ENCODE measurements at regions not wholly inside any gene's neighbourhood (a gene's known extent, or its start where the extent isn't known, plus 50 kb on each side); places are given as distances from the start of the nearest gene placed in this dataset.
"Not testable (repeated sequence)": the region's sequence is repeated elsewhere in the genome, so short reads cannot be mapped to it uniquely, and the experiment has no call there.

GRCh38 chr1:199512037-199512710 lies 515.3 kb upstream of the NR5A2 start:
- DNase-seq (ENCODE audit: low spot score in 2 of 2): no peak
- H3K4me3 Mint-ChIP-seq: no peak overlapping the region
- H3K9me3 Mint-ChIP-seq: no peaks in the 10 kb centered on the region
- H3K4me1 Mint-ChIP-seq: no peaks in the 10 kb centered on the region
- ATAC-seq: no peak
- H3K27ac Mint-ChIP-seq: no peak overlapping the region
- no peaks in the 10 kb centered on the region for H3K36me3 Mint-ChIP-seq

- H3K4me1 Mint-ChIP-seq: no peaks in the 10 kb centered on the region
- no peaks in the 10 kb centered on the region for H3K9me3 Mint-ChIP-seq
- H3K27ac Mint-ChIP-seq: no peak overlapping the region
- no peaks in the 10 kb centered on the region for H3K36me3 Mint-ChIP-seq
- DNase-seq (ENCODE audit: low spot score in 2 of 2): no peak
- no peak for ATAC-seq
- no peak overlapping the region for H3K4me3 Mint-ChIP-seq
Measured at GRCh38 chr1:199515261-199515660, 512.2 kb upstream of the NR5A2 start.

- no peak for ATAC-seq
- Mint-ChIP-seq H3K9me3 (no peaks in the 10 kb centered on the region), H3K36me3 (no peaks in the 10 kb centered on the region), H3K4me1 (no peaks in the 10 kb centered on the region), H3K27ac (no peak overlapping the region), H3K4me3 (no peak overlapping the region)
- DNase-seq (ENCODE audit: low spot score in 2 of 2): no peak
Measured at GRCh38 chr1:199522338-199522737, 505.2 kb upstream of the NR5A2 start.

- Mint-ChIP-seq H3K4me3 (no peak overlapping the region), H3K27ac (no peak overlapping the region), H3K36me3 (no peaks in the 10 kb centered on the region)
Measured at GRCh38 chr1:199522936-199523335, 504.6 kb upstream of the NR5A2 start.

GRCh38 chr1:199529324-199529723 lies 498.2 kb upstream of the NR5A2 start:
- no peaks in the 10 kb centered on the region for H3K36me3 Mint-ChIP-seq
- no peaks in the 10 kb centered on the region for H3K9me3 Mint-ChIP-seq
- H3K4me3 Mint-ChIP-seq: no peak overlapping the region
- ATAC-seq (no peak), DNase-seq (ENCODE audit: low spot score in 2 of 2) (no peak)
- no peak overlapping the region for H3K27ac Mint-ChIP-seq
- no peaks in the 10 kb centered on the region for H3K4me1 Mint-ChIP-seq

More at GRCh38 chr1:199522936-199523335, 504.6 kb upstream of the NR5A2 start:
- Mint-ChIP-seq H3K4me1 (no peaks in the 10 kb centered on the region), H3K9me3 (no peaks in the 10 kb centered on the region)
- DNase-seq (ENCODE audit: low spot score in 2 of 2) (no peak), ATAC-seq (no peak)

GRCh38 chr1:199533361-199533760 lies 494.1 kb upstream of the NR5A2 start:
- ATAC-seq; H3K27ac Mint-ChIP-seq; H3K4me3 Mint-ChIP-seq; H3K9me3 Mint-ChIP-seq; DNase-seq (ENCODE audit: low spot score in 2 of 2); H3K36me3 Mint-ChIP-seq; H3K4me1 Mint-ChIP-seq: not testable (repeated sequence)

- DNase-seq (ENCODE audit: low spot score in 2 of 2) (no peak), ATAC-seq (no peak)
- no peaks in the 10 kb centered on the region for H3K36me3 Mint-ChIP-seq
- no peaks in the 10 kb centered on the region for H3K9me3 Mint-ChIP-seq
- no peak overlapping the region for H3K27ac Mint-ChIP-seq
- H3K4me3 Mint-ChIP-seq: no peak overlapping the region
- no peaks in the 10 kb centered on the region for H3K4me1 Mint-ChIP-seq
Measured at GRCh38 chr1:199545780-199546179, 481.7 kb upstream of the NR5A2 start.

GRCh38 chr1:199546323-199546722 lies 481.2 kb upstream of the NR5A2 start:
- no peaks in the 10 kb centered on the region for H3K9me3 Mint-ChIP-seq
- H3K27ac Mint-ChIP-seq: no peak overlapping the region
- DNase-seq (ENCODE audit: low spot score in 2 of 2) (no peak), ATAC-seq (peak; percentile 75)
- no peaks in the 10 kb centered on the region for H3K36me3 Mint-ChIP-seq
- H3K4me3 Mint-ChIP-seq: no peak overlapping the region
- H3K4me1 Mint-ChIP-seq: no peaks in the 10 kb centered on the region

- Mint-ChIP-seq H3K9me3 (no peaks in the 10 kb centered on the region), H3K4me1 (no peaks in the 10 kb centered on the region), H3K4me3 (no peak overlapping the region), H3K36me3 (no peaks in the 10 kb centered on the region), H3K27ac (no peak overlapping the region)
- DNase-seq (ENCODE audit: low spot score in 2 of 2) (no peak), ATAC-seq (no peak)
Measured at GRCh38 chr1:199549421-199549820, 478.1 kb upstream of the NR5A2 start.

GRCh38 chr1:199550199-199551065 lies 477.1 kb upstream of the NR5A2 start:
- no peak for DNase-seq (ENCODE audit: low spot score in 2 of 2)
- Mint-ChIP-seq H3K4me1 (no peaks in the 10 kb centered on the region), H3K9me3 (no peaks in the 10 kb centered on the region), H3K4me3 (no peak overlapping the region), H3K36me3 (no peaks in the 10 kb centered on the region), H3K27ac (no peak overlapping the region)
- ATAC-seq: no peak

- H3K9me3 Mint-ChIP-seq: no peaks in the 10 kb centered on the region
- H3K4me3 Mint-ChIP-seq: no peak overlapping the region
- H3K4me1 Mint-ChIP-seq: no peaks in the 10 kb centered on the region
- no peaks in the 10 kb centered on the region for H3K36me3 Mint-ChIP-seq
- no peak overlapping the region for H3K27ac Mint-ChIP-seq
- ATAC-seq (no peak), DNase-seq (ENCODE audit: low spot score in 2 of 2) (no peak)
Measured at GRCh38 chr1:199551967-199552565, 475.4 kb upstream of the NR5A2 start.

GRCh38 chr1:199553104-199553503 lies 474.4 kb upstream of the NR5A2 start:
- no peaks in the 10 kb centered on the region for H3K9me3 Mint-ChIP-seq
- H3K36me3 Mint-ChIP-seq: no peaks in the 10 kb centered on the region
- H3K4me1 Mint-ChIP-seq: no peaks in the 10 kb centered on the region
- no peak overlapping the region for H3K4me3 Mint-ChIP-seq
- no peak for ATAC-seq
- H3K27ac Mint-ChIP-seq: no peak overlapping the region
- no peak for DNase-seq (ENCODE audit: low spot score in 2 of 2)

- no peak for DNase-seq (ENCODE audit: low spot score in 2 of 2)
Measured at GRCh38 chr1:199561334-199561733, 466.2 kb upstream of the NR5A2 start.

GRCh38 chr1:199573047-199573446 lies 454.5 kb upstream of the NR5A2 start:
- ATAC-seq (no peak), DNase-seq (ENCODE audit: low spot score in 2 of 2) (no peak)
- H3K4me3 Mint-ChIP-seq: no peak overlapping the region
- H3K36me3 Mint-ChIP-seq: no peaks in the 10 kb centered on the region
- H3K27ac Mint-ChIP-seq: no peak overlapping the region
- no peaks in the 10 kb centered on the region for H3K9me3 Mint-ChIP-seq
- H3K4me1 Mint-ChIP-seq: no peaks in the 10 kb centered on the region

More at GRCh38 chr1:199561334-199561733, 466.2 kb upstream of the NR5A2 start:
- H3K27ac Mint-ChIP-seq: no peak overlapping the region
- no peak for ATAC-seq
- H3K4me1 Mint-ChIP-seq: no peaks in the 10 kb centered on the region
- H3K4me3 Mint-ChIP-seq: no peak overlapping the region
- H3K9me3 Mint-ChIP-seq: no peaks in the 10 kb centered on the region
- no peaks in the 10 kb centered on the region for H3K36me3 Mint-ChIP-seq

GRCh38 chr1:199574950-199575349 lies 452.6 kb upstream of the NR5A2 start:
- no peaks in the 10 kb centered on the region for H3K4me1 Mint-ChIP-seq
- H3K36me3 Mint-ChIP-seq: no peaks in the 10 kb centered on the region
- DNase-seq (ENCODE audit: low spot score in 2 of 2) (no peak), ATAC-seq (no peak)
- no peak overlapping the region for H3K27ac Mint-ChIP-seq
- no peaks in the 10 kb centered on the region for H3K9me3 Mint-ChIP-seq
- H3K4me3 Mint-ChIP-seq: no peak overlapping the region

- ATAC-seq: no peak
- Mint-ChIP-seq H3K9me3 (no peaks in the 10 kb centered on the region), H3K27ac (no peak overlapping the region), H3K4me1 (no peaks in the 10 kb centered on the region), H3K36me3 (no peaks in the 10 kb centered on the region), H3K4me3 (no peak overlapping the region)
- no peak for DNase-seq (ENCODE audit: low spot score in 2 of 2)
Measured at GRCh38 chr1:199580300-199580699, 447.2 kb upstream of the NR5A2 start.

Measured in stimulated activated effector memory CD8-positive, alpha-beta T cell treated with anti-CD3 and anti-CD28 coated beads, Interleukin-12 subunit alpha, Interleukin-12 subunit beta, amount 100 ng/mL, for 72 hours (primary cell).